PC-9 (cell line): ENCODE measurements at regions not wholly inside any gene's neighbourhood (a gene's known extent, or its start where the extent isn't known, plus 50 kb on each side); places are given as distances from the start of the nearest gene placed in this dataset.

ENCODE experiments used
- CTCF ChIP-seq: fragments of 200-600 bp; sonication (generic); conservative IDR thresholded peaks from 2 replicates; pipeline ENCODE4 v1.6.1; 2017; ENCODE audit warnings: mixed run types, antibody characterized with exemption, mild to moderate bottlenecking, moderate library complexity
- EZH2 ChIP-seq: fragments of 200-600 bp; sonication (generic); IDR thresholded peaks from 2 replicates; pipeline ENCODE4 v1.8.0; 2017; ENCODE audit warnings: antibody characterized with exemption, low read depth

- TF ChIP-seq CTCF: no peak
- no peak for TF ChIP-seq EZH2
Observed at GRCh38 chrX:4484266-4484665, 770.8 kb upstream of the PRKX start.
